Activated naive CD4-positive, alpha-beta T cell treated with anti-CD3 and anti-CD28 coated beads, Interleukin-2, amount 50 U/mL, for 72 hours (primary cell): ENCODE measurements at regions not wholly inside any gene's neighbourhood (a gene's known extent, or its start where the extent isn't known, plus 50 kb on each side); places are given as distances from the start of the nearest gene placed in this dataset.

ENCODE experiments used
- ATAC-seq, 2 donors: fragments of 150-1000 bp; cut with Tn5 transposase; 2 replicates each; pipeline ENCODE4 v1.10.0; 2021; ENCODE audit warnings: mild to moderate bottlenecking in 2 of 2, moderate library complexity in 2 of 2
- DNase-seq, 2 donors: peaks; one replicate each; pipeline ENCODE4 v3.0.0; 2021 to 2022; ENCODE audit warnings: low spot score in 2 of 2
- H3K27ac Mint-ChIP-seq, 2 donors: one replicate each; pipeline ENCODE4 v1.8.0; 2022; ENCODE audit warnings: mild to moderate bottlenecking in 2 of 2, mixed read lengths in 2 of 2
- H3K36me3 Mint-ChIP-seq, 2 donors: one replicate each; pipeline ENCODE4 v1.8.0; 2022; ENCODE audit warnings: mixed read lengths in 2 of 2
- H3K9me3 Mint-ChIP-seq, 2 donors: one replicate each; pipeline ENCODE4 v1.8.0; 2022; ENCODE audit warnings: mixed read lengths in 2 of 2

GRCh38 chr7:25926009-25926408 lies 226.0 kb upstream of the NFE2L3 start:
- no peak for ATAC-seq
- Mint-ChIP-seq H3K36me3 (no peaks in the 10 kb centered on the region), H3K9me3 (no peaks in the 10 kb centered on the region)

GRCh38 chr7:25926451-25926850 lies 225.5 kb upstream of the NFE2L3 start:
- no peak overlapping the region for H3K27ac Mint-ChIP-seq

More at GRCh38 chr7:25926009-25926408, 226.0 kb upstream of the NFE2L3 start:
- no peak for DNase-seq
- no peak overlapping the region for H3K27ac Mint-ChIP-seq

GRCh38 chr7:25926891-25927625 lies 224.9 kb upstream of the NFE2L3 start:
- DNase-seq (no peak), ATAC-seq (peak in 1 of 2 donors; percentile 53)
- Mint-ChIP-seq H3K9me3 (no peaks in the 10 kb centered on the region), H3K27ac (no peak overlapping the region), H3K36me3 (no peaks in the 10 kb centered on the region)

More at GRCh38 chr7:25926451-25926850, 225.5 kb upstream of the NFE2L3 start:
- no peak for DNase-seq
- no peaks in the 10 kb centered on the region for H3K9me3 Mint-ChIP-seq
- H3K36me3 Mint-ChIP-seq, result no peaks in the 10 kb centered on the region
- no peak for ATAC-seq

DNA sequence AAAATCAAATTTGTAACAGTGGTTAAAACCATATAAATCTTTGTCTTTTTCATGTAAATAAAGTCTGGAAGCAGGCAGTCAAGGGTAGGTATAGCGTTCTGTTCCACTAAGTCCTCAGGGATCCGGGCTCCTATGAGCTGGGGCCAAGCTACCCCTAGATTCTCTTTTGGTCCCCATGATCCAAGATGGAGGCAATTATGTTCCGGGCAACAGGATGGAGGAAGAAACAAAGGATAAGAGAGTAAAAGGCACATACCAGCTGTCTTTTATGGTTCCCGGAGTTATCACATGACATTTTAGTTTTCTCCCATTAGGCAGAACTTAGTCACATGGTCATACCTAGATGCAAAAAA lies 224.4 kb upstream of the NFE2L3 start:
- Mint-ChIP-seq H3K27ac (no peak overlapping the region), H3K9me3 (peaks cover 0 to under 1% of the 10 kb centered on the region in 2 donors), H3K36me3 (peaks cover 0 to 1% of the 10 kb centered on the region in 2 donors)
- ATAC-seq (no peak), DNase-seq (no peak)

- peaks cover 11 to 13% of the 10 kb centered on the region in 2 donors for H3K36me3 Mint-ChIP-seq
- H3K9me3 Mint-ChIP-seq, result peaks cover 10 to 11% of the 10 kb centered on the region in 2 donors
- ATAC-seq (no peak), DNase-seq (no peak)
- no peak overlapping the region for H3K27ac Mint-ChIP-seq
Observed at GRCh38 chr7:25928549-25929330, 223.3 kb upstream of the NFE2L3 start.

DNA sequence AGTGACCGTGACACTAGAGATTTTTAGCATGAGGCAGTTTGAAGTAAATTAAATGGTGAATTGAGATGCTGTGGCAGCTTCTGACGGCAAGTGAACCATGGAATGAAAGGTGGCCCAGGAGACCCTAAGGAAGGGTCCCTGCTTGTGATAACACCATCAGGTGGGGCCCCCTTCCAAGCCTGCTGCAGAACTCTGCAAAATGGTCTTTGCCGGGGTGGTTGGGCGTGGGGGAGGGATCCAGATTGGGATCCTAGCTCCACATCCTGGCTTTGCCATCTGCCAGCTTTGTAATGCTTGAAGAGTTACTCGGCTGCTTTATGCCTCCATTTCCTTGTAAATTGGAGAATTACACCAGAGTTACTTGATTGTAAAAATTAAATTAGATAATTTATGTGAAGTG lies 222.6 kb upstream of the NFE2L3 start:
- DNase-seq (no peak), ATAC-seq (no peak)
- Mint-ChIP-seq H3K9me3 (peaks cover 15 to 18% of the 10 kb centered on the region in 2 donors), H3K27ac (no peak overlapping the region), H3K36me3 (peaks cover 18 to 20% of the 10 kb centered on the region in 2 donors)

GRCh38 chr7:25930492-25931048 lies 221.4 kb upstream of the NFE2L3 start:
- Mint-ChIP-seq H3K36me3 (peaks cover 22 to 29% of the 10 kb centered on the region in 2 donors), H3K27ac (no peak overlapping the region), H3K9me3 (peaks cover 19 to 25% of the 10 kb centered on the region in 2 donors)
- DNase-seq (no peak), ATAC-seq (no peak)

GRCh38 chr7:25931156-25931555 lies 220.8 kb upstream of the NFE2L3 start:
- H3K9me3 Mint-ChIP-seq, result peaks cover 19 to 25% of the 10 kb centered on the region in 2 donors
- H3K27ac Mint-ChIP-seq, result no peak overlapping the region
- ATAC-seq (no peak), DNase-seq (no peak)
- H3K36me3 Mint-ChIP-seq, result peaks cover 22 to 29% of the 10 kb centered on the region in 2 donors

DNA sequence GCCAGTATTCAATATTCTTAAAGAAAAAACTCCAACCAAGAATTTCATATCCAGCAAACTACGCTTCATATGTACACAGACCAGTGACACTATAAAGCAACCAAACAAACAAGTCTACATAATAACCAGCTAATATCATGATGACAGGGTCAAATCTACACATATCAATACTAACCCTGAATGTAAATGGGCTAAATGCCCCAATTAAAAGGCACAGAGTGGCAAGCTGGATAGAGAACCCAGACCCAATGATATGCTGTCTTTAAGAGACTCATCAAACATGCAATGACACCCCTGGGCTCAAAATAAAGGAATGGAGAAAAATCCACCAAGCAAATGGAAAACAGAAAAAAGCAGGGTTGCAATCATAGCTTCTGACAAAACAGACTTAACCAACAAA lies 218.1 kb upstream of the NFE2L3 start:
- H3K9me3 Mint-ChIP-seq, result peaks cover 19 to 25% of the 10 kb centered on the region in 2 donors
- no peak overlapping the region for H3K27ac Mint-ChIP-seq
- no peak for ATAC-seq
- no peak for DNase-seq
- peaks cover 22 to 29% of the 10 kb centered on the region in 2 donors for H3K36me3 Mint-ChIP-seq

DNA sequence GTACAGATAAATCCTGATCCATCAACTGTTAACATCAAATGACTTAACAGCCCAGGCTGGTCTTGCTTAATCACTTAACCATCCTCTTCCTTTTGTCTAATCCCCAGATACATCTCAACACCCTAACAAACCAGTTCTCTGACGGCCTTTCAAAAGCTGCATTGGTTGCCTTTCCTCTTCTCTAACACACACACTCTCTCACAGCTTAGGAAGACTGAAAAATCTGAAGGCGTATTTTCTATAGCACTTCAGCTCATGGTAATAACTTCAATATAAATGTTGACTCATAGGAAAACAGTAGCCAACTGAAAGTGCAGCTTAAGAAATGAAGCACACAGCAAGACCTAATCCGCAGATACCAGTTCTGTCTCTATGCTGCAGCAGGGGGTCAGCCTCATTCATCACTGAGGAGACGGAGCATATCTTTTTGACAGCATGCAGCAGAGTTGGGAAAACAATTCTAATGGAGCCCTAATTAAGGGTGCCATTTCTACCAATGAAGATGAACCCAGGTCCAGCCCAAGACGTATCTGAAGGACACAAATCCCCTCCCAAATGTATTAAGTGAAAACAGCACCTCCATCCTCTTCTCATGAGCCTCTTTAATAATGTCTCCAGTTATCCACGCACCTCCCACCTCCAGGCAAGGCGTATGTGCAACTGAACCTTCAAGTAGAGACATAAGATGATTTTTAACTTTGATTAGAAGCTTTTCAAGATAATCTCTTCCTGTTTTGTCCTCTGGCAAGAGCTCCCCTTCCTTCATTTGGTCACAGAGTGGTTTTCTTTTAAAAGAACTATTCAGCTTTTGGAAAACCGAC lies 211.7 kb upstream of the NFE2L3 start:
- Mint-ChIP-seq H3K27ac (peak overlapping the region in 1 of 2 donors; percentile 33), H3K36me3 (peaks cover 0 to under 1% of the 10 kb centered on the region in 2 donors), H3K9me3 (peaks cover 0 to 2% of the 10 kb centered on the region in 2 donors)
- DNase-seq (no peak), ATAC-seq (peak; percentile 19 to 36)

DNA sequence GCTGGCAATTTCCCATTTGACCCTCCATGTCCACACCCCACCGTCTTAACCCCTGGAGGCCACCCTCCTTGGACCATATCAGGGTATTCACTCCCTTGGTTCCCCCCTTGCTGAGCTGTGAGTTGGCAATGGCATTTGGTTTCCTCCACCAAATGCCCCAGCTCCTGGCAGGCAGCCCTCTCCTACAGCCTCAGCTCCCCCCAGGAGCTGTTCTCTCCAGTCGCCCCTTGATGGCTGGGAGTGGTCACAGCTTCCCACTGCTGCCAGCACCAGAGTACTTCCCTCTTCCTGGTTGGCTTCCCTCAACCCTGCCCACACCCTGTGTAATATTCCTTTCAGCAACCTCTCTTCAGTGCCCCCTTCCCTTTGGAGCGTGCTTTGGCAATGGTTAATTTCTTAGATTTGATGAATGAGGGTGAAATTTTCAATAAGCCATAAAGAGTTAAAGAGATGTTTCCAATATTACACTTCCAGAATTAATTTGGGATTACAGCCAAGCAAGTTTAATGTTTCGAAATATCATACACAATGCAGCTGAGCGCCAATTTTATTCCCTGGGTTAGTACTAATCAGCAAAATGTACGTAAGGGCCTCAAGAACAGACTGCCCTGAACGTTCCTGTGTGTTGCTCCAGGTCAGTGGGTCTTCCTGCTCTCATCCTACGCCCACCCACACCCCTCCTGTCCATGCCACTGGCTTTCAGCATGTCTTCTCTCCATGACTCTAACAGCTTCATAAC lies 207.1 kb upstream of the NFE2L3 start:
- no peaks in the 10 kb centered on the region for H3K9me3 Mint-ChIP-seq
- DNase-seq (no peak), ATAC-seq (no peak)
- H3K36me3 Mint-ChIP-seq, result peaks cover 0 to 11% of the 10 kb centered on the region in 2 donors
- no peak overlapping the region for H3K27ac Mint-ChIP-seq

- ATAC-seq, result no peak
- no peaks in the 10 kb centered on the region for H3K9me3 Mint-ChIP-seq
- H3K27ac Mint-ChIP-seq, result no peak overlapping the region
- DNase-seq, result no peak
- peaks cover 0 to 12% of the 10 kb centered on the region in 2 donors for H3K36me3 Mint-ChIP-seq
Observed at GRCh38 chr7:25945608-25946007, 206.4 kb upstream of the NFE2L3 start.

DNA sequence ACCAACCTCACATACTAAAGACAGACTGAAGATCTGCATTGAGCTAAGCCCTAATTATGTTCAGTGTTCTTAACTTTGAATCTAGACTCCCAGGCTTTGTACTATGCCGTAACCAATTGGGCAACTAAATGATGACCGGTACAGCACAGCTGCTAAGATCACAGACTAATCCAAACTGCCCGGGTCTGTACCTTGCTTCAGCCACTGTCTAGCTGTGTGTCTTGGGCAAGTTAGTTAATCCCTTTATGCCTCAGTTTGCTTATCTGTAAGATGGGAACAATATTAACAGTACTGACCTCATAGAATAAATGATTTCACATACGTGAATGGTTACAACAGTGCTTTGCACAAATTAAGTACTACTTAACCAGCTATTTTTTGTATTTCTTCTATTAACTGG lies 205.8 kb upstream of the NFE2L3 start:
- H3K36me3 Mint-ChIP-seq, result peaks cover 0 to 12% of the 10 kb centered on the region in 2 donors
- ATAC-seq (no peak), DNase-seq (no peak)
- H3K27ac Mint-ChIP-seq, result no peak overlapping the region
- H3K9me3 Mint-ChIP-seq, result no peaks in the 10 kb centered on the region

DNA sequence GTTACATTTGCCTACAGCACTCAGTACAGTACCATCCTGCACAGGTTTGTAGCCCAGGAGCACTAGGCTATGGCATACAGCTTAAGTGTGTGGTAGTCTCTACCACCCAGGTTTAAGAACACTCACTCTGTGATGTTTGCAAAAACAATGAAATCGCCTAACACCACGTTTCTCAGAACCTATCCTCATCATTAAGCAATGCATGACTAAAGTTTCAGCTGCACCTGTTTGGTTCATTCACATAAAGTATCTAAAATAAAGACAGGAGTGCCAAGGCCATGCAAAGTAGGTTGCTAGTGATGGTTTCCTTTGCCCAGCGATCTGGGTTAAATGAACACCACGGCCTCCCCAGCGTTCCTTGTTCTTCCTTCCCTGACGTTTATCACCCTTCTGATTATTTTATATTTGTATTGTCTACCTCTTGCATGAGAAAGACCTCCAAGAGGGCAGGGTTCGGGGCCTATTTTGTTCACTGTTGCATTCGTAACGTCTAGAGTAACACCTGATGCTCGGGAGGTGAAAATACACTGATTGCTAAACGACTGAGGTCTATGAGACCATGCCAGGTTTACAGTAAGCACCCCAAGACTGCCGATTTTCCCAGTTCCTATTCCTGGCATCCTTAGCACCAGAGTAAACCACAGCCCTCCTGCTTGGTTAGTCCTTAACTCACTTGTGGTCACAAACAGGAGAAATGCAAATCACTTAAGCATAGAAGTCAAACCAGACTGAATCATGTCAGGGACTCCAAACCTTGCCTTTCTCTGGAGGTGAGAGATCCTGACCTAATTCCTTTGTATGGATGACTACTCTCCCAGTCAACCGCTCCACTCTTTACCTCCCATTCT lies 204.1 kb upstream of the NFE2L3 start:
- no peaks in the 10 kb centered on the region for H3K9me3 Mint-ChIP-seq

More for the DNA sequence above, 204.1 kb upstream of the NFE2L3 start:
- H3K36me3 Mint-ChIP-seq, result peaks cover 0 to 12% of the 10 kb centered on the region in 2 donors
- ATAC-seq (no peak), DNase-seq (no peak)
- no peak overlapping the region for H3K27ac Mint-ChIP-seq
